Heart left ventricle (tissue), 16 donors: ENCODE measurements at regions not wholly inside any gene's neighbourhood (a gene's known extent, or its start where the extent isn't known, plus 50 kb on each side); places are given as distances from the start of the nearest gene placed in this dataset.

Source experiments
- ATAC-seq, 4 donors: fragments of 200-7000 bp; cut with Tn5 transposase; one replicate each; pipeline ENCODE4 v1.9.1; 2020 to 2022; ENCODE audit warnings: moderate library complexity in 4 of 4, mild to moderate bottlenecking in 3 of 4, moderate number of reproducible peaks in 1 of 4
- DNase-seq, 5 donors: peaks; one replicate each; pipeline ENCODE4 v3.0.0-alpha.2; 2020
- H3K27ac ChIP-seq, 12 donors: fragments of 200-600 bp; sonication (generic) in 4 of 12; one replicate each; pipeline versions ENCODE4 v1.5.0 to v1.8.0; 2016 to 2022; ENCODE audit warnings: mild to moderate bottlenecking in 2 of 12
- H3K27me3 ChIP-seq, 9 donors: fragments of 200-600 bp; sonication (generic) in 2 of 9; one replicate each; pipeline versions ENCODE4 v1.5.1 to v1.8.0; 2016 to 2022; ENCODE audit warnings: mild to moderate bottlenecking in 3 of 9
- H3K36me3 ChIP-seq, 9 donors: fragments of 200-600 bp; sonication (generic) in 2 of 9; one replicate each; pipeline versions ENCODE4 v1.5.0 to v1.8.0; 2018 to 2022; ENCODE audit warnings: mild to moderate bottlenecking in 2 of 9
- H3K4me1 ChIP-seq, 12 donors: fragments of 200-600 bp; sonication (generic) in 4 of 12; one replicate each; pipeline versions ENCODE4 v1.5.0 to v1.8.0; 2016 to 2022; ENCODE audit warnings: mild to moderate bottlenecking in 3 of 12
- H3K4me3 ChIP-seq, 12 donors: fragments of 200-600 bp; sonication (generic) in 4 of 12; one replicate each; pipeline versions ENCODE4 v1.5.0 to v1.8.0; 2017 to 2022; ENCODE audit warnings: mild to moderate bottlenecking in 9 of 12, moderate library complexity in 4 of 12
- H3K9me3 ChIP-seq, 12 donors: fragments of 200-600 bp; sonication (generic) in 4 of 12; one replicate each; pipeline versions ENCODE4 v1.5.0 to v1.8.0; 2016 to 2022; ENCODE audit warnings: mild to moderate bottlenecking in 1 of 12
- POLR2A ChIP-seq, 2 donors: fragments of 450-650 bp; IDR thresholded peaks; one replicate each; pipeline ENCODE4 v1.6.1; 2017; ENCODE audit warnings: antibody characterized with exemption in 2 of 2, mild to moderate bottlenecking in 2 of 2, moderate library complexity in 2 of 2
- WGBS, 4 donors: extraction: QIAGEN DNeasy Blood & Tissue Kit in 2 of 4; methylation state at CpG; one replicate each; pipeline versions ENCODE4 v1.1.5 to v1.1.7; 2013 to 2018; 5-methylcytosine and 5-hydroxymethylcytosine counted together
- intact Hi-C, 10 donors: fragments of 100-400 bp; cut with DNase I; formaldehyde crosslinking; loops; one replicate each; pipeline versions ENCODE4 v1.11.1 to v1.14.2; 2022
- TF ChIP-seq, protein P1 (sequence below), 12 donors: fragments of 200-600 bp; sonication (generic) in 4 of 12; IDR thresholded peaks; one replicate each; pipeline versions ENCODE4 v1.5.0 to v1.8.0; 2018 to 2022; ENCODE audit warnings: antibody characterized with exemption in 12 of 12, mild to moderate bottlenecking in 5 of 12
- donor health status: ischemic (EF 13 %, LVEDD 7.1; RV severe dilation, severe dysfunction).
- donor health status: healthy with polysubstance abuse.
- donor health status: DM: no; HTN: yes; CAD: no.
- donor health status: DM: no; HTN: no; CAD: no.
- donor health status: ischemic (EF 25% LVEDD 6.9; RV normal size, moderate dysfunction).
- donor health status: ischemic (EF 25% LVEDD 5.7; RV mildly dilated, moderate dysfunction).
- donor health status: healthy.
- donor health status: DM: yes; HTN: yes; CAD: no.
- donor health status: ischemic (EF 35%, LVEDD 5.7; RV mildly dilated, moderate dysfunction).
- donor health status: nonischemic (EF 11% LVEDD 7.7; RV severe dilation, severe dysfunction).
- donor health status: DM: yes; HTN: yes; CAD: no.
- donor health status: PGD.
- donor health status: ischemic (EF 29% LVEDD 5.4; RV normal size, mild dysfunction).
- donor health status: nonischemic (EF 23%, LVEDD 6.1; RV moderate dilation, normal function).

- no peaks in the 10 kb centered on the region for H3K36me3 ChIP-seq
- WGBS, 4 donors = 72 to 87% (median 82%) methylated on average over 4 of the region's 4 CpGs
- ATAC-seq = no peak
- intact Hi-C loops = no loop called here
- no peak overlapping the region for H3K4me3 ChIP-seq
- TF ChIP-seq, protein P1, sequence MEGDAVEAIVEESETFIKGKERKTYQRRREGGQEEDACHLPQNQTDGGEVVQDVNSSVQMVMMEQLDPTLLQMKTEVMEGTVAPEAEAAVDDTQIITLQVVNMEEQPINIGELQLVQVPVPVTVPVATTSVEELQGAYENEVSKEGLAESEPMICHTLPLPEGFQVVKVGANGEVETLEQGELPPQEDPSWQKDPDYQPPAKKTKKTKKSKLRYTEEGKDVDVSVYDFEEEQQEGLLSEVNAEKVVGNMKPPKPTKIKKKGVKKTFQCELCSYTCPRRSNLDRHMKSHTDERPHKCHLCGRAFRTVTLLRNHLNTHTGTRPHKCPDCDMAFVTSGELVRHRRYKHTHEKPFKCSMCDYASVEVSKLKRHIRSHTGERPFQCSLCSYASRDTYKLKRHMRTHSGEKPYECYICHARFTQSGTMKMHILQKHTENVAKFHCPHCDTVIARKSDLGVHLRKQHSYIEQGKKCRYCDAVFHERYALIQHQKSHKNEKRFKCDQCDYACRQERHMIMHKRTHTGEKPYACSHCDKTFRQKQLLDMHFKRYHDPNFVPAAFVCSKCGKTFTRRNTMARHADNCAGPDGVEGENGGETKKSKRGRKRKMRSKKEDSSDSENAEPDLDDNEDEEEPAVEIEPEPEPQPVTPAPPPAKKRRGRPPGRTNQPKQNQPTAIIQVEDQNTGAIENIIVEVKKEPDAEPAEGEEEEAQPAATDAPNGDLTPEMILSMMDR (IDR thresholded peaks at IDR 0.05) = no peak
- TF ChIP-seq POLR2A (IDR thresholded peaks at IDR 0.05) = no peak
- H3K4me1 ChIP-seq = no peaks in the 10 kb centered on the region
- H3K27me3 ChIP-seq = no peaks in the 10 kb centered on the region
- no peak overlapping the region for H3K27ac ChIP-seq
- no peaks in the 10 kb centered on the region for H3K9me3 ChIP-seq
- no peak for DNase-seq
These were observed 85.3 kb downstream of the C11orf87 start for GRCh38 chr11:109507331-109507730.

- WGBS, 4 donors = 74 to 83% (median 76%) methylated on average over 1 of the region's 1 CpG
- no peak for ATAC-seq
- no peak for DNase-seq
- Histone ChIP-seq H3K27ac (no peak overlapping the region), H3K9me3 (no peaks in the 10 kb centered on the region), H3K4me3 (no peak overlapping the region), H3K4me1 (no peaks in the 10 kb centered on the region), H3K36me3 (no peaks in the 10 kb centered on the region), H3K27me3 (no peaks in the 10 kb centered on the region)
- intact Hi-C loops = no loop called here
- TF ChIP-seq POLR2A (IDR thresholded peaks at IDR 0.05) = no peak
- TF ChIP-seq, protein P1 (IDR thresholded peaks at IDR 0.05) = no peak
These were observed 86.0 kb downstream of the C11orf87 start for GRCh38 chr11:109507836-109508561.

- no peaks in the 10 kb centered on the region for H3K27me3 ChIP-seq
- no peaks in the 10 kb centered on the region for H3K36me3 ChIP-seq
- no peak overlapping the region for H3K4me3 ChIP-seq
- intact Hi-C loops = no loop called here
- H3K9me3 ChIP-seq = no peaks in the 10 kb centered on the region
- DNase-seq (no peak), ATAC-seq (no peak)
- no peak overlapping the region for H3K27ac ChIP-seq
- no peaks in the 10 kb centered on the region for H3K4me1 ChIP-seq
- TF ChIP-seq POLR2A (IDR thresholded peaks at IDR 0.05) = no peak
- TF ChIP-seq, protein P1 (IDR thresholded peaks at IDR 0.05) = no peak
- WGBS, 4 donors = 80 to 88% (median 83%) methylated on average over 2 of the region's 2 CpGs
These were observed 87.0 kb downstream of the C11orf87 start for GRCh38 chr11:109508943-109509342.

DNA sequence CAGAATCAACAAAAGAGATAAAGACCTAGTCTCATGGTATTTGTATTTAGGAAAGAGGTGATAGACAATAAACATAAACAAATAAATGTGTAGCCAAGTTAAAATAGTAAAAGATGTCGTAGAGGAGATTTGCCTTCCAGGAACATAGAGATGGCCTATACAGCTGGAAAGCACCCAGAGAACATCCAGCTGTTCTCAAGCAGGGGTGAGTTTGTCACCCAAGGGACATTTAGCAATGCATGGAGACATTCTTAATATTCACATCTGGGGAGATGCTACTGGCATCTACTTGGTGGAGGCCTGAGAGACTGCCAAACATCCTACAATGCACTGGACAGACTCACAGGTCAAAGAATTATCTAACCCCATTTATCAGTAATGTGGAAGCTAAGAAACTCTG is 88.3 kb downstream of the C11orf87 start:
- Histone ChIP-seq H3K9me3 (no peaks in the 10 kb centered on the region), H3K27me3 (no peaks in the 10 kb centered on the region), H3K36me3 (no peaks in the 10 kb centered on the region), H3K27ac (no peak overlapping the region), H3K4me3 (no peak overlapping the region), H3K4me1 (no peaks in the 10 kb centered on the region)
- 48 to 77% (median 65%) methylated on average over 1 of the region's 1 CpG for WGBS, 4 donors
- intact Hi-C loops = no loop called here
- DNase-seq (no peak), ATAC-seq (no peak)
- TF ChIP-seq POLR2A (IDR thresholded peaks at IDR 0.05) = no peak
- TF ChIP-seq, protein P1 (IDR thresholded peaks at IDR 0.05) = no peak
